ENCODE measurements at regions not wholly inside any gene's neighbourhood (a gene's known extent, or its start where the extent isn't known, plus 50 kb on each side); places are given as distances from the start of the nearest gene placed in this dataset.

DNA sequence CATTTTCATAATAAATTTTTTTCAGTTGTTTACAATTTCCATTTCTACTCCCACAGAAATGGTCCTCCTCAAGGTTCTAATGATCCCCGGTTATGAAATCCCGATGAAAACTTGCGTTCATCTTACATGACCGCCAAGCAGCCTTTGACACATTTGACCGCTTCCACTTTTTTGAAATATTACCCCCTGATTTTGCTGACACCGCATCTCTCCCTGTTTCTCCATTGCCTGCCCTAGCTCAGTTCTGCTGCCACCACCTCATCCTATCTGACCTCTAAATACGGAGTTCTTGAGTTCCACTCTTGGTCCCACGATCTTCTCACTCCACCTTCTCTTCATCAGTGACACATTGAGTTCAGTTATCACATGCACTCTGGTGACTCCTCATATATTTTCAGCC lies 74.1 kb downstream of the SLC35B3 start:
- FAIRE-seq = no peak
- DNase-seq (ENCODE audit: insufficient read length) = no peak
- TF ChIP-seq POLR2AphosphoS5 (IDR thresholded peaks at IDR 0.05; ENCODE audit: low read depth, low read length) = no peak
- no peak for TF ChIP-seq TAF1 (IDR thresholded peaks at IDR 0.05; ENCODE audit: borderline replicate concordance, low read depth, low read length)
- TF ChIP-seq POLR2A (IDR thresholded peaks at IDR 0.05; ENCODE audit: low read depth, low read length) = no peak

DNA sequence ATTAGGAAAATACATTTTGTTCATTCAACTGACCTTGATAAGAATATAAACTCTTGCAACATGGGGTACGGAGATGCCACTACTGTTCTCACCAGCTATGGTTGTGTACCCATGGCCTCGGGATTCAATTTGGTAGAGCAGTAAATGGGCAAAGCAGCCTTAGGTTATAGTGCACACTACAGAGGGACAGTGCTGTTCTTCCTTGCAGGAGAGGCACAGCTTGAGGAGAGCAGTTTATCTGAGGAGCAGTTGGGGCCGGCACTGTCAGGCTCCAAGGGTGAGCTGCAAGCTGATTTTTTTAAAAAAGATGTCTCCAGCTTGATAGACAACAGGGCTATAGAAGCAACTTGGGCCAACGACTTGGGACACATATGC lies 82.4 kb downstream of the SLC35B3 start:
- no peak for FAIRE-seq
- no peak for DNase-seq (ENCODE audit: insufficient read length)
- no peak for TF ChIP-seq POLR2AphosphoS5 (IDR thresholded peaks at IDR 0.05; ENCODE audit: low read depth, low read length)
- no peak for TF ChIP-seq POLR2A (IDR thresholded peaks at IDR 0.05; ENCODE audit: low read depth, low read length)
- no peak for TF ChIP-seq TAF1 (IDR thresholded peaks at IDR 0.05; ENCODE audit: borderline replicate concordance, low read depth, low read length)

DNA sequence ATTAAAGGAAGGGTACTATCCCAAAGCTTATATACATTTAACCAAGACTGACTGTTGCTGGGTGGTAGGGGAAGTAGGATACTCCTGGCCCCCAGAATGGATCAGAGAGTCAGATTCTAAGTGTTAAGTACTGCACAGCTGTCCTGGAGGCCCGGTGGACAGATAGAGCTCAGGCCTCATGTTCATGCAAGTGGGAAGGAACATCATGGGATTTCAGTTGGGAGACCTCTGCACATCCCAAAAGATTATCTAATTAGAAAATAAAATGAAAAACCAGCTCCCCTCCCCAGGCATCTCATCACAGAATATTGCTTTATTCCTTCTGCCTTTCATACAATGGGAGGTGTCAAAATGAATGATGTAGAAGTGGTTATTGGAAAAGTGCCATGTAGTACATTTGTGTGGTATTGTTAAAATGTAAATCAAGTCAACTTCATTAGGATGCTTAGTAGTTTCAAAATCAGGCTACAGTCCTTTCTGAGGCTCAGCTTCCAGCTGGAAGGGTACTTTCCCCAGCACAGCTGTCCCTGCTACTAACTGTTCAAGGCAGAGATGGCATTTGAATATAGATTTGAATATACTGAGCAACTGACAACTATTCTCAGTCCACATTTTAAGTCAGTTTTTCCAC lies 82.9 kb downstream of the SLC35B3 start:
- FAIRE-seq = no peak
- TF ChIP-seq POLR2A (IDR thresholded peaks at IDR 0.05; ENCODE audit: low read depth, low read length) (no peak), TAF1 (IDR thresholded peaks at IDR 0.05; ENCODE audit: borderline replicate concordance, low read depth, low read length) (no peak)
- DNase-seq (ENCODE audit: insufficient read length) = no peak

DNA sequence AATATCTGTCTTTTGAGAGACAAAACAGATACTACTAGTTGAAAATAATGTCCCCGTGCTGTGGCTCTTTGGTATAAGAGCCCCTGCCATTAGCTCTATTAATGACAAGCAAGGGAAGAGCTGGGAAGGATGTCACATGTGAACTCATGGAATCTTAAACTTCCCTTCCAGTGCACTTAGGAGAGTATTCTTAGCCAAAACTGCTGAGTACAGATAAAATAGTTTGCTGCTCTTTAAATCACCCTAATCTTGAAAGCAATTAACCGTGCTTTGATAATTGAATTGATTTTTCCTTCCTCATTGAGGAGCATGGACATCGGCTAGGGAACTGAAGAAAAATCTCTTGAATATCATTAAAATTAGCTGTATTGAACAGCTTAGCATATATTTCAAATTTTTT lies 91.7 kb downstream of the SLC35B3 start:
- FAIRE-seq = no peak
- TF ChIP-seq TAF1 (IDR thresholded peaks at IDR 0.05; ENCODE audit: borderline replicate concordance, low read depth, low read length) (no peak), POLR2AphosphoS5 (IDR thresholded peaks at IDR 0.05; ENCODE audit: low read depth, low read length) (no peak)
- DNase-seq (ENCODE audit: insufficient read length) = no peak

DNA sequence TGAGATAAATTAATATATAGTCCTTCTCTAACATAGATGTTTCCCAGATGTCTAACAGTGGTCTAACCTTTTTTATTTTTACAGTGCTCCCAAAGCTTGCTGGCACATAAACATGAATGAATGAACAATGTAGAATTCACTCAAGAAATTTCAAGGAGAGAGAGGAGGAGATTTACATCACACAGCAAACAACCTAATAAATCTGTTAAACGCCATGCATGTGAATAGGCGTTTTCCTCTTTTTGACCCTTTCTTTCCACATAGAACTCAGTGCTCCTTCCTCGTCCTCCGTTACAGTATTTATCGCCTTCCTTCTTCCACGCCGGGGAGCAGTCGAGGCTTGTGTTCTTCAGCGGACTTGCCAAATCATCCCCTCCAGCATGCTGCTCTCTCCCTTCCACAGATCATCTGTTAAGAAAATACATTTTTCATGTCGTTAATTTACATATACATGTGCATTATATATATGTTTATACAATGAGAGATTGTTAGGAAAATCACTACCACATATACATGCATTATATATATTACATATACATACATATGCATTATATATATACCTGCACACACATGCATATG lies 93.0 kb downstream of the SLC35B3 start:
- TF ChIP-seq POLR2A (IDR thresholded peaks at IDR 0.05; ENCODE audit: low read depth, low read length) = no peak
- TF ChIP-seq POLR2AphosphoS5 (IDR thresholded peaks at IDR 0.05; ENCODE audit: low read depth, low read length) = no peak
- TF ChIP-seq TAF1 (IDR thresholded peaks at IDR 0.05; ENCODE audit: borderline replicate concordance, low read depth, low read length) = no peak
- DNase-seq (ENCODE audit: insufficient read length) (no peak), FAIRE-seq (no peak)

DNA sequence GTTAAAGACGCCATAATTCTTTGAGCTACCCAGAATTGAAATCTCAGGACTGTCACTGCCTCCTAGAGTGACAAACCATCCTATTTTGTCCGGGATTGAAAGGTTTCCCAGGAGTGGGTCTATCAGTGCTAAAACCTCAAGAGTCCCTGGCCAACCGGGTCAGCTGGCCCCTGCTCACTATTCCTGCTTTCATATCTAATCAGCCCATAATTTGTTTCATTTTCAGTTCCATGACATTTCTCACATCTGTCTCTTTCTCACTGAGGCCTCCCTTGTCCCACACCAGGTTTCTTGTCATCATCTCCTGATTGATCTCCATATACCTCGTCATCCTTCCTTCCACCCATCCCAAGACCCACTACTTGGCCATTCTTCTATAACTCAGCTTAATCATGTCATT lies 98.2 kb downstream of the SLC35B3 start:
- DNase-seq (ENCODE audit: insufficient read length) = no peak
- TF ChIP-seq POLR2A (IDR thresholded peaks at IDR 0.05; ENCODE audit: low read depth, low read length) = no peak
- no peak for TF ChIP-seq POLR2AphosphoS5 (IDR thresholded peaks at IDR 0.05; ENCODE audit: low read depth, low read length)
- no peak for TF ChIP-seq TAF1 (IDR thresholded peaks at IDR 0.05; ENCODE audit: borderline replicate concordance, low read depth, low read length)
- no peak for FAIRE-seq

DNA sequence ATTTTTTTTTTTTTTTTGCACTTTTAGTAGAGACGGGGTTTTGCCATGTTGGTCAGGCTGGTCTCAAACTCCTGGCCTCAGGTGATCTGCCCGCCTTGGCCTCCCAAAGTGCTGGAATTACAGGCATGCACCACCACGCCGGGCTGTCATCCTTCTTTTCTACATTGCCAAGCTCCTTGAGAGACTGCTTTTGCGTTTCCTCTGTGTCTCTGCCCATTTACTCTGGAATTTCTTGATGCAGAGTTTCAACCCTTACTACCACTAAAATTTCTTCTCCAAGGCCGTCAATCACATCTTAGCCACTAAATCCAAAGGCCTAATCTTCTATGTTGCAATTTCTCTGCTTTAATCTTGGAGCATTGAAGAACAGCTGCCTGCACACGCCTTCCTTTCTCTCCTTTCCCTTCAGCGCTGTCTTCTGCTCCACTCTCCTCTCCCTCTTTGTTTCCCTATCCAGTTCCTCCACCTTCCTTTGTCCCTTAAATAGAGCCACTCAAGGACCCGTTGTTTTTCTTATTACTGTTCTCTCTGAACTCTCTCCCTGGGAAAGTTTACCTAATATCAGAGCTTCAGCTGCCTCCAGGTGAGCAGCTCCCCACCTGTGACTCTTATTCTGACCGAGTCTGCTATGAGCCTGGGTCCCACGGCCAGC lies 98.8 kb downstream of the SLC35B3 start:
- no peak for FAIRE-seq
- TF ChIP-seq POLR2AphosphoS5 (IDR thresholded peaks at IDR 0.05; ENCODE audit: low read depth, low read length) (no peak), POLR2A (IDR thresholded peaks at IDR 0.05; ENCODE audit: low read depth, low read length) (no peak), TAF1 (IDR thresholded peaks at IDR 0.05; ENCODE audit: borderline replicate concordance, low read depth, low read length) (no peak)
- DNase-seq (ENCODE audit: insufficient read length) = no peak

DNA sequence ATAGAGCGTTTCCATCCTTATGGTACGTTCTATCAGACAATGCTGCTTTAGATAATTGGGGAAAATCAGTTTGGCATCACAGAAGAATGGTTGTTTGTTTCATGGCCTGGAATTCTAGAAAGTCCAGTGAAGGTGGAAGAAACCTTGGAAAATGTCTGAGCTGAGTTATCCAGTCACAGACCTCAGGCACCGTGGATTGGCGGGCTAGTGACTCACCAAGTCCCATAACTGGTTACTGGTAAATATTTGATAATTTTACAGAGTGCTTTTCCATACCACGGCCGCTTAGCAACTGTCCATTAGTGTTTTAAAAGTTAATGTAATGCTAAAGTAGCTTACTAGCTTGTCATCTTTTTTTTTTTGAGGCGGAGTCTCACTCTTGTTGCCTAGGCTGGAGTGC lies 99.4 kb downstream of the SLC35B3 start:
- FAIRE-seq (no peak), DNase-seq (ENCODE audit: insufficient read length) (no peak)
- TF ChIP-seq TAF1 (IDR thresholded peaks at IDR 0.05; ENCODE audit: borderline replicate concordance, low read depth, low read length) (no peak), POLR2AphosphoS5 (IDR thresholded peaks at IDR 0.05; ENCODE audit: low read depth, low read length) (no peak), POLR2A (IDR thresholded peaks at IDR 0.05; ENCODE audit: low read depth, low read length) (no peak)

DNA sequence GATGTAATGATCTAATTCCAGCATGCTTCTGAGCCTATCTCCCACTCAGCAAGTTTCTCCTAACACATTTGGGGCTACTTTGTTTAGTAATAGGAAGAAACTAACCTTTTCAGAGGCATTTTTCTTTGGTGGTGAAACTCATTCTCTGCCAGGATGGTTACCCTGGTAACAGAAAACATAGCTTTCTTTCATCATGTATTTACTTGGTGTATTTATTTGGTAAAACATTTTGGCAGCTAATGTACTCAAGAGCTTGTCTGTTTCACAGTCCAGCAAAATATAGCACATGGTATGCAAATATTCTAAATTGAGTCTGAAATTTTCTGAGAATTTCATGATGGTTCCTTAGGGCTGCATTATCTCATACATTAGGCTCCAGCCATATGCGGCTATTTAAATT lies 100.0 kb downstream of the SLC35B3 start:
- no peak for TF ChIP-seq POLR2AphosphoS5 (IDR thresholded peaks at IDR 0.05; ENCODE audit: low read depth, low read length)
- TF ChIP-seq TAF1 (IDR thresholded peaks at IDR 0.05; ENCODE audit: borderline replicate concordance, low read depth, low read length) = no peak
- no peak for TF ChIP-seq POLR2A (IDR thresholded peaks at IDR 0.05; ENCODE audit: low read depth, low read length)

DNA sequence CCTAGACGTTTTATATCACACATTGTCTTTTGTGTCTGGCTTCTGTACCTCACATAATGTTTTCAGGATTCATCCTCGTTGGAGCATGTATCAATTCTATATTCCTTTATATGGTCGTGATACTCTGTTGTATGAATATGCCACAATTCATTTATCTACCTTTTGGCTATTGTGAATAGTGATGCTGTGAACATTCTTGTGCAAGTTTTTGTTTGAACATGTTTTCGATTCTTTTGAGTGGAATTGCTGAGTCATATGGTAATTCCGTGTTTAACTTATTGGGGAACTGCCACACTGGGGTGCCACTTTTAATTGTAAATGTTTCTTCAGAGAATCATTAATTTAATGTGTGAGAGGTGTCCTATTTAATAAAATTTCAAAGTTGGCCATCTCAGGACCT lies 101.2 kb downstream of the SLC35B3 start:
- FAIRE-seq (no peak), DNase-seq (ENCODE audit: insufficient read length) (no peak)
- no peak for TF ChIP-seq TAF1 (IDR thresholded peaks at IDR 0.05; ENCODE audit: borderline replicate concordance, low read depth, low read length)
- TF ChIP-seq POLR2AphosphoS5 (IDR thresholded peaks at IDR 0.05; ENCODE audit: low read depth, low read length) = no peak
- TF ChIP-seq POLR2A (IDR thresholded peaks at IDR 0.05; ENCODE audit: low read depth, low read length) = no peak

More for the DNA sequence above, 100.0 kb downstream of the SLC35B3 start:
- DNase-seq (ENCODE audit: insufficient read length) (no peak), FAIRE-seq (no peak)

DNA sequence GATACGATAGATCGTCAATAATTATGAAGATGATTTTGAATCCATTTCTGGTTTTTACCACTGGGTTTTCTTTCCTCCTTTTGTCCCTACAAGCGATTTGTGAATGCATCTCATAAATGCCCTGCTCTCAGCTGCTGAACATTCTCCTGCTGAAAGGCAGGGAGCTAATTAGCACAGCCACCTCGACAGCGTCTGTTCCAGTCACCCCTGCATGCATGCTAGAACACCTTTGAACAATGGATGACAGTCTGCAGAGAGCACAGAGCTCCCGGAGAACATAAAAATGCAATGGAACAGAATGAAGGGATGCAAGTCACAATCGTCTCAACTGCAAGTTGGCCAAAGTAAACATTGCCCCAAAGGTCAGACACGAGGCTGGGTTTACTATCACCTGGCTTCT lies 105.8 kb downstream of the SLC35B3 start:
- DNase-seq (ENCODE audit: insufficient read length) = no peak
- TF ChIP-seq POLR2A (IDR thresholded peaks at IDR 0.05; ENCODE audit: low read depth, low read length) (no peak), POLR2AphosphoS5 (IDR thresholded peaks at IDR 0.05; ENCODE audit: low read depth, low read length) (no peak), TAF1 (IDR thresholded peaks at IDR 0.05; ENCODE audit: borderline replicate concordance, low read depth, low read length) (no peak)
- no peak for FAIRE-seq

DNA sequence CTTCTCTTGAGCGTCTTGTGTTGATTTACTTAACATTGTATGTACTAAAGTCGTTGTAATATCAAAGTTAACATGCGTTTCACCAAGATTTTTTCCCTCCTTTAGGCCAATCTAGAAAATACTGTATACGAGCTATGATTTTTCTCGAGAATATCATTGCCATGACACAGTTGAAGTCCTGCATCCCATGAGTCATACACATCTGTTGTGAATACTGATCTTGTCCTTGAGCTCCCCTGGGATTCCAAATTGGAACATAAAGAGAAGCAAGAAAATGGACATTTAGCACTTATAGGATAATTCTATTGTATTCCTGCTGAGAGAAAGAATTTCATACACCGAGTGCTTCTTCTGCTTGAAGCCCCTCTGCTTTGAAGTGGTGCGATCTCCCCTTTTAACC lies 109.6 kb downstream of the SLC35B3 start:
- no peak for FAIRE-seq
- TF ChIP-seq TAF1 (IDR thresholded peaks at IDR 0.05; ENCODE audit: borderline replicate concordance, low read depth, low read length) (no peak), POLR2A (IDR thresholded peaks at IDR 0.05; ENCODE audit: low read depth, low read length) (no peak), POLR2AphosphoS5 (IDR thresholded peaks at IDR 0.05; ENCODE audit: low read depth, low read length) (no peak)
- no peak for DNase-seq (ENCODE audit: insufficient read length)
